ENCODE measurements at regions not wholly inside any gene's neighbourhood (a gene's known extent, or its start where the extent isn't known, plus 50 kb on each side); places are given as distances from the start of the nearest gene placed in this dataset.
A peak's percentile ranks its signal among the peaks of the same experiment; 100 is the strongest.
"Not testable (repeated sequence)": the region's sequence is repeated elsewhere in the genome, so short reads cannot be mapped to it uniquely, and the experiment has no call there.

GRCh38 chr4:186829740-186830449 lies 106.2 kb upstream of the FAT1 start:
- Histone ChIP-seq H3K4me1 (ENCODE audit: insufficient read depth, low read length) (peaks cover 17% of the 10 kb centered on the region), H2AFZ (ENCODE audit: low read length) (no peak overlapping the region), H4K20me1 (ENCODE audit: insufficient read depth, low read length) (no peaks in the 10 kb centered on the region), H3K27me3 (ENCODE audit: insufficient read depth, low read length) (no peaks in the 10 kb centered on the region), H3K27ac (ENCODE audit: low read depth, low read length) (peak overlapping the region; percentile 28), H3K4me3 (ENCODE audit: insufficient read depth, low read length) (peak overlapping the region; percentile 10), H3K79me2 (ENCODE audit: insufficient read depth, low read length) (no peaks in the 10 kb centered on the region), H3K9me3 (ENCODE audit: low read depth, low read length) (no peaks in the 10 kb centered on the region), H3K36me3 (ENCODE audit: insufficient read depth, low read length) (no peaks in the 10 kb centered on the region), H3K4me2 (ENCODE audit: insufficient read depth, low read length) (peak overlapping the region; percentile 62)
- peak; percentile 82 for DNase-seq (ENCODE audit: insufficient read length, low spot score, missing footprints)
- no peak for TF ChIP-seq CTCF (IDR thresholded peaks at IDR 0.05; ENCODE audit: extremely low read depth, low read depth, low read length)

GRCh38 chr4:186831574-186831973 lies 107.9 kb upstream of the FAT1 start:
- Histone ChIP-seq H3K36me3 (ENCODE audit: insufficient read depth, low read length) (no peaks in the 10 kb centered on the region), H3K79me2 (ENCODE audit: insufficient read depth, low read length) (no peaks in the 10 kb centered on the region), H2AFZ (ENCODE audit: low read length) (no peak overlapping the region), H3K9me3 (ENCODE audit: low read depth, low read length) (no peaks in the 10 kb centered on the region), H4K20me1 (ENCODE audit: insufficient read depth, low read length) (no peaks in the 10 kb centered on the region), H3K4me3 (ENCODE audit: insufficient read depth, low read length) (no peak overlapping the region), H3K4me1 (ENCODE audit: insufficient read depth, low read length) (peaks cover 12% of the 10 kb centered on the region), H3K27ac (ENCODE audit: low read depth, low read length) (no peak overlapping the region), H3K4me2 (ENCODE audit: insufficient read depth, low read length) (no peak overlapping the region), H3K27me3 (ENCODE audit: insufficient read depth, low read length) (no peaks in the 10 kb centered on the region)
- DNase-seq (ENCODE audit: insufficient read length, low spot score, missing footprints) = no peak
- no peak for TF ChIP-seq CTCF (IDR thresholded peaks at IDR 0.05; ENCODE audit: extremely low read depth, low read depth, low read length)

GRCh38 chr4:186832906-186833305 lies 109.2 kb upstream of the FAT1 start:
- DNase-seq (ENCODE audit: insufficient read length, low spot score, missing footprints) = peak; percentile 76
- no peaks in the 10 kb centered on the region for H3K36me3 ChIP-seq (ENCODE audit: insufficient read depth, low read length)
- no peak overlapping the region for H3K27ac ChIP-seq (ENCODE audit: low read depth, low read length)
- TF ChIP-seq CTCF (IDR thresholded peaks at IDR 0.05; ENCODE audit: extremely low read depth, low read depth, low read length) = no peak
- H4K20me1 ChIP-seq (ENCODE audit: insufficient read depth, low read length) = no peaks in the 10 kb centered on the region
- peaks cover 12% of the 10 kb centered on the region for H3K4me1 ChIP-seq (ENCODE audit: insufficient read depth, low read length)
- no peak overlapping the region for H2AFZ ChIP-seq (ENCODE audit: low read length)
- no peak overlapping the region for H3K4me3 ChIP-seq (ENCODE audit: insufficient read depth, low read length)
- no peaks in the 10 kb centered on the region for H3K27me3 ChIP-seq (ENCODE audit: insufficient read depth, low read length)
- no peaks in the 10 kb centered on the region for H3K79me2 ChIP-seq (ENCODE audit: insufficient read depth, low read length)
- no peak overlapping the region for H3K4me2 ChIP-seq (ENCODE audit: insufficient read depth, low read length)
- no peaks in the 10 kb centered on the region for H3K9me3 ChIP-seq (ENCODE audit: low read depth, low read length)

- H3K4me3 ChIP-seq (ENCODE audit: insufficient read depth, low read length); H3K9me3 ChIP-seq (ENCODE audit: low read depth, low read length); DNase-seq (ENCODE audit: insufficient read length, low spot score, missing footprints); H3K4me2 ChIP-seq (ENCODE audit: insufficient read depth, low read length); H3K79me2 ChIP-seq (ENCODE audit: insufficient read depth, low read length); H3K36me3 ChIP-seq (ENCODE audit: insufficient read depth, low read length); H4K20me1 ChIP-seq (ENCODE audit: insufficient read depth, low read length); H2AFZ ChIP-seq (ENCODE audit: low read length); H3K27ac ChIP-seq (ENCODE audit: low read depth, low read length); H3K27me3 ChIP-seq (ENCODE audit: insufficient read depth, low read length): not testable (repeated sequence)
- peaks cover 20% of the 10 kb centered on the region for H3K4me1 ChIP-seq (ENCODE audit: insufficient read depth, low read length)
These were observed 113.8 kb upstream of the FAT1 start for GRCh38 chr4:186837463-186837862.
